B cell (primary cell): ENCODE measurements at regions not wholly inside any gene's neighbourhood (a gene's known extent, or its start where the extent isn't known, plus 50 kb on each side); places are given as distances from the start of the nearest gene placed in this dataset.

ENCODE experiments used
- CTCF ChIP-seq: fragments of 200-600 bp; IDR thresholded peaks from one replicate; pipeline ENCODE4 v1.8.0; 2022; ENCODE audit warnings: antibody characterized with exemption, mild to moderate bottlenecking
- EZH2 ChIP-seq: IDR thresholded peaks from 2 replicates; pipeline ENCODE4 v1.6.1; 2012; ENCODE audit warnings: borderline replicate concordance, low read depth, mild to moderate bottlenecking, moderate library complexity, low read length; ENCODE audit not compliant: insufficient read depth, poor library complexity, severe bottlenecking

- TF ChIP-seq CTCF (no peak), EZH2 (no peak)
Observed at GRCh38 chr12:124470806-124471205, 96.6 kb downstream of the NCOR2 start.
